ENCODE measurements at regions not wholly inside any gene's neighbourhood (a gene's known extent, or its start where the extent isn't known, plus 50 kb on each side); places are given as distances from the start of the nearest gene placed in this dataset.

GRCh38 chr7:156478486-156478885 is 162.1 kb upstream of the RNF32 start:
- Mint-ChIP-seq H3K36me3 (ENCODE audit: insufficient read depth, unreplicated experiment) (no peaks in the 10 kb centered on the region), H3K4me1 (ENCODE audit: low read depth, unreplicated experiment) (no peaks in the 10 kb centered on the region), H3K27me3 (ENCODE audit: unreplicated experiment) (peaks cover 61% of the 10 kb centered on the region), H3K27ac (ENCODE audit: unreplicated experiment) (no peak overlapping the region), H3K4me3 (ENCODE audit: low read depth, unreplicated experiment) (no peak overlapping the region), H3K9me3 (ENCODE audit: low read depth, unreplicated experiment) (no peaks in the 10 kb centered on the region)
- BruUV-seq (replicated peaks): no TSS peak
- CTCF ChIA-PET: no interaction called here
- DNase-seq: no peak
- intact Hi-C loops (cut with micrococcal nuclease; ENCODE audit: unreplicated experiment): no loop called here
- TF ChIP-seq CTCF (IDR thresholded peaks at IDR 0.05; ENCODE audit: unreplicated experiment): no peak

GRCh38 chr7:156475666-156476065 is 164.9 kb upstream of the RNF32 start:
- DNase-seq: no peak
- no peak for TF ChIP-seq CTCF (IDR thresholded peaks at IDR 0.05; ENCODE audit: unreplicated experiment)
- peaks cover 36% of the 10 kb centered on the region for H3K27me3 Mint-ChIP-seq (ENCODE audit: unreplicated experiment)
- intact Hi-C loops (cut with micrococcal nuclease; ENCODE audit: unreplicated experiment): no loop called here
- BruUV-seq (replicated peaks): no TSS peak
- no peak overlapping the region for H3K4me3 Mint-ChIP-seq (ENCODE audit: low read depth, unreplicated experiment)
- CTCF ChIA-PET: no interaction called here
- no peaks in the 10 kb centered on the region for H3K4me1 Mint-ChIP-seq (ENCODE audit: low read depth, unreplicated experiment)
- H3K27ac Mint-ChIP-seq (ENCODE audit: unreplicated experiment): no peak overlapping the region
- no peaks in the 10 kb centered on the region for H3K36me3 Mint-ChIP-seq (ENCODE audit: insufficient read depth, unreplicated experiment)
- H3K9me3 Mint-ChIP-seq (ENCODE audit: low read depth, unreplicated experiment): no peaks in the 10 kb centered on the region

- no TSS peak for BruUV-seq (replicated peaks)
Observed at GRCh38 chr7:156475179-156475578, 165.4 kb upstream of the RNF32 start.

GRCh38 chr7:156474241-156474743 is 166.3 kb upstream of the RNF32 start:
- Mint-ChIP-seq H3K9me3 (ENCODE audit: low read depth, unreplicated experiment) (no peaks in the 10 kb centered on the region), H3K27ac (ENCODE audit: unreplicated experiment) (no peak overlapping the region), H3K27me3 (ENCODE audit: unreplicated experiment) (peaks cover 25% of the 10 kb centered on the region), H3K4me1 (ENCODE audit: low read depth, unreplicated experiment) (no peaks in the 10 kb centered on the region), H3K4me3 (ENCODE audit: low read depth, unreplicated experiment) (no peak overlapping the region), H3K36me3 (ENCODE audit: insufficient read depth, unreplicated experiment) (no peaks in the 10 kb centered on the region)
- no peak for DNase-seq
- no TSS peak for BruUV-seq (replicated peaks)
- CTCF ChIA-PET: no interaction called here
- intact Hi-C loops (cut with micrococcal nuclease; ENCODE audit: unreplicated experiment): loop anchor here (5.0 kb wide), 1 partner anchor 312 kb away; no protein-coding TSS in a partner anchor
- no peak for TF ChIP-seq CTCF (IDR thresholded peaks at IDR 0.05; ENCODE audit: unreplicated experiment)

More at GRCh38 chr7:156475179-156475578, 165.4 kb upstream of the RNF32 start:
- no peak for TF ChIP-seq CTCF (IDR thresholded peaks at IDR 0.05; ENCODE audit: unreplicated experiment)
- intact Hi-C loops (cut with micrococcal nuclease; ENCODE audit: unreplicated experiment): no loop called here
- Mint-ChIP-seq H3K27me3 (ENCODE audit: unreplicated experiment) (peaks cover 34% of the 10 kb centered on the region), H3K4me1 (ENCODE audit: low read depth, unreplicated experiment) (no peaks in the 10 kb centered on the region), H3K4me3 (ENCODE audit: low read depth, unreplicated experiment) (no peak overlapping the region), H3K9me3 (ENCODE audit: low read depth, unreplicated experiment) (no peaks in the 10 kb centered on the region), H3K36me3 (ENCODE audit: insufficient read depth, unreplicated experiment) (no peaks in the 10 kb centered on the region), H3K27ac (ENCODE audit: unreplicated experiment) (no peak overlapping the region)
- CTCF ChIA-PET: no interaction called here
- no peak for DNase-seq
